Sigmoid colon (tissue), 6 donors: ENCODE measurements at regions not wholly inside any gene's neighbourhood (a gene's known extent, or its start where the extent isn't known, plus 50 kb on each side); places are given as distances from the start of the nearest gene placed in this dataset.

Experiments used
- DNase-seq: peaks from one replicate; pipeline ENCODE4 v3.0.0-alpha.2; 2019
- H3K27ac ChIP-seq, 4 donors: fragments of 200-600 bp; sonication (generic); one replicate each; pipeline ENCODE4 v1.5.1; 2016 to 2019; ENCODE audit warnings: mild to moderate bottlenecking in 1 of 4
- H3K27me3 ChIP-seq, 3 donors: fragments of 200-600 bp; sonication (generic); one replicate each; pipeline ENCODE4 v1.5.1; 2019; ENCODE audit warnings: mild to moderate bottlenecking in 1 of 3
- H3K36me3 ChIP-seq, 4 donors: fragments of 200-600 bp; sonication (generic); one replicate each; pipeline ENCODE4 v1.5.1; 2016 to 2019
- H3K4me1 ChIP-seq, 4 donors: fragments of 200-600 bp; sonication (generic); one replicate each; pipeline ENCODE4 v1.5.1; 2017 to 2019
- H3K4me3 ChIP-seq, 4 donors: fragments of 200-600 bp; sonication (generic); one replicate each; pipeline ENCODE4 v1.5.1; 2017 to 2019; ENCODE audit warnings: mild to moderate bottlenecking in 2 of 4, moderate library complexity in 1 of 4
- H3K9me3 ChIP-seq, 4 donors: fragments of 200-600 bp in 3 of 4; sonication (generic) in 3 of 4; one replicate each; pipeline versions ENCODE4 v1.5.1 to v1.6.1; 2013 to 2019
- CTCF ChIP-seq, 4 experiments: fragments of 450-650 bp in 3 of 4; fragments of 200-600 bp in 1 of 4; IDR thresholded peaks; one replicate each; pipeline ENCODE4 v1.5.1; 2016 to 2019; ENCODE audit warnings: antibody characterized with exemption in 4 of 4, mild to moderate bottlenecking in 3 of 4, moderate library complexity in 2 of 4
- EP300 ChIP-seq, 4 donors: sonication (generic); formaldehyde crosslinking; IDR thresholded peaks; one replicate each; pipeline ENCODE4 v1.6.1; 2017; ENCODE audit warnings: antibody characterized with exemption in 4 of 4
- POLR2A ChIP-seq, 2 donors: fragments of 450-650 bp; IDR thresholded peaks; one replicate each; pipeline ENCODE4 v1.6.1; 2016; ENCODE audit warnings: antibody characterized with exemption in 2 of 2, mild to moderate bottlenecking in 2 of 2, moderate library complexity in 2 of 2
- POLR2AphosphoS5 ChIP-seq, 4 donors: sonication (generic); formaldehyde crosslinking; IDR thresholded peaks; one replicate each; pipeline ENCODE4 v1.6.1; 2017; ENCODE audit warnings: antibody characterized with exemption in 4 of 4
- WGBS, 2 donors: extraction: QIAGEN DNeasy Blood & Tissue Kit; methylation state at CpG; one replicate each; pipeline ENCODE4 v1.1.7; 2013; 5-methylcytosine and 5-hydroxymethylcytosine counted together
- intact Hi-C: fragments of 100-400 bp; cut with DNase I; formaldehyde crosslinking; loops from one replicate; pipeline ENCODE4 v1.15.1; 2023
- donor health status: healthy with polysubstance abuse.
- donor health status: healthy.

DNA sequence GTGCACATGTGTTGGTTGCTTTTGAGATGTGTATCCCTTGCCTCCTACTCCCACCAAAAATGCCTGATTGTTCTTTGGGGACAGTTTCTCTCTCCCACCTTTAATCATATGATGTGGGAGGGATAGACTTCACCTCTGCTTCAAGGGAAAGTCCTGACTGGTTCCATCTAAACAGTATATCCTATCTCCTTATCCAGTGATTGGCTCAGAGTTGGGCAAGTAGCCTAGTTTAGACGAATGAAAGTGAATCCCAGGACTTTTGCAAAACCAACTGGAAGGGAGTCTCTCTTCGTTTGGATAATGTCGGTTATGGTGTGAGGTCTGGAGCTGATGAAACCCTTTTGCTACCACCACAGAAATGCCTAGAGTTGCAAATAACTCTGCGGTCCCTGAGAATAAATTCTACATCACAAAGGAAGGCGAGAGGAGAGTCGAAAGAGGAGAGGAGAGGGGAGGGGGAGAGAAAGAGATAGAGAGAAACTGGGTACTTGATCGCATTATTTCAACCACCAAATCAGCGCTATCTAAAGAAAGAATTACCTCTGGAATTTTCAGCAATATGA, 77.1 kb upstream of the SALL1 start:
- WGBS, 2 donors = 72 to 83% methylated on average over 8 of the region's 8 CpGs

GRCh38 chr16:51225878-51226277, 74.8 kb upstream of the SALL1 start:
- H3K4me3 ChIP-seq = no peak overlapping the region
- 72 to 80% methylated on average over 6 of the region's 6 CpGs for WGBS, 2 donors
- intact Hi-C loops = no loop called here
- no peaks in the 10 kb centered on the region for H3K4me1 ChIP-seq
- H3K36me3 ChIP-seq = no peaks in the 10 kb centered on the region
- TF ChIP-seq EP300 (IDR thresholded peaks at IDR 0.05) (no peak), CTCF (IDR thresholded peaks at IDR 0.05) (no peak), POLR2AphosphoS5 (IDR thresholded peaks at IDR 0.05) (no peak)
- H3K27me3 ChIP-seq = no peaks in the 10 kb centered on the region
- no peaks in the 10 kb centered on the region for H3K9me3 ChIP-seq
- H3K27ac ChIP-seq = no peak overlapping the region
- DNase-seq = no peak

More for the DNA sequence above, 77.1 kb upstream of the SALL1 start:
- H3K36me3 ChIP-seq = no peaks in the 10 kb centered on the region
- H3K9me3 ChIP-seq = no peaks in the 10 kb centered on the region
- no peaks in the 10 kb centered on the region for H3K4me1 ChIP-seq
- no peak overlapping the region for H3K27ac ChIP-seq
- TF ChIP-seq POLR2AphosphoS5 (IDR thresholded peaks at IDR 0.05) = no peak
- TF ChIP-seq POLR2A (IDR thresholded peaks at IDR 0.05) = no peak
- no peak for TF ChIP-seq EP300 (IDR thresholded peaks at IDR 0.05)
- no peak for TF ChIP-seq CTCF (IDR thresholded peaks at IDR 0.05)
- no peak overlapping the region for H3K4me3 ChIP-seq
- H3K27me3 ChIP-seq = no peaks in the 10 kb centered on the region
- DNase-seq = no peak
- intact Hi-C loops = no loop called here

DNA sequence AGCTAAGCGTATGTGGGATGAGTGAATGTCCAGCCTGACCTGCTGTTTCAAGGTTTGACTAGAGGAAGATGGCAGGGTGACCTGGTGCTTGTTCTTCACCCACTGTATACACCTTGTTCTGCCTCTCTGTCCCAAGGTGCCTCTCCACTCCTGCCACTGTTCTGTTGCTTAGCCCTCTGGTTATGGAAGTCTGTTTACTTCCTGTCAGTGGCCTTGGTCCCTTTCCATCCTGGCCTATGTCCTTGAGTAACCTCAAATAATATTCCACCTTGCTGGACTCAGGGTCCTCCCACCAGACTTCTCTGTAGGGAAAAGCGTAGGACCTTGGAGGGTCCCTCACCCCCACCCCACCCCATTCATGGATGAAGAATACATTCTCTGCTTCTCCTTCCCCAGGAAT, 73.2 kb upstream of the SALL1 start:
- no peak for DNase-seq
- Histone ChIP-seq H3K4me3 (no peak overlapping the region), H3K9me3 (no peaks in the 10 kb centered on the region), H3K4me1 (no peaks in the 10 kb centered on the region), H3K27me3 (no peaks in the 10 kb centered on the region), H3K36me3 (no peaks in the 10 kb centered on the region), H3K27ac (no peak overlapping the region)
- intact Hi-C loops = no loop called here
- WGBS, 2 donors = 85 to 89% methylated on average over 2 of the region's 2 CpGs
- TF ChIP-seq EP300 (IDR thresholded peaks at IDR 0.05) (no peak), POLR2A (IDR thresholded peaks at IDR 0.05) (no peak), CTCF (IDR thresholded peaks at IDR 0.05) (no peak)

- DNase-seq = no peak
- intact Hi-C loops = no loop called here
- Histone ChIP-seq H3K4me3 (no peak overlapping the region), H3K27ac (no peak overlapping the region), H3K36me3 (no peaks in the 10 kb centered on the region), H3K9me3 (no peaks in the 10 kb centered on the region), H3K27me3 (no peaks in the 10 kb centered on the region), H3K4me1 (no peaks in the 10 kb centered on the region)
- no peak for TF ChIP-seq EP300 (IDR thresholded peaks at IDR 0.05)
- no peak for TF ChIP-seq POLR2A (IDR thresholded peaks at IDR 0.05)
- no peak for TF ChIP-seq POLR2AphosphoS5 (IDR thresholded peaks at IDR 0.05)
- TF ChIP-seq CTCF (IDR thresholded peaks at IDR 0.05) = no peak
- WGBS, 2 donors = 38 to 67% methylated on average over 6 of the region's 6 CpGs
Observed at GRCh38 chr16:51222016-51222415, 70.9 kb upstream of the SALL1 start.

GRCh38 chr16:51211148-51211547, 60.1 kb upstream of the SALL1 start:
- H3K27ac ChIP-seq = no peak overlapping the region
- no peaks in the 10 kb centered on the region for H3K27me3 ChIP-seq
- no peaks in the 10 kb centered on the region for H3K9me3 ChIP-seq
- WGBS, 2 donors = 63 to 83% methylated on average over 2 of the region's 2 CpGs
- no peak for DNase-seq
- TF ChIP-seq EP300 (IDR thresholded peaks at IDR 0.05) (no peak), POLR2A (IDR thresholded peaks at IDR 0.05) (no peak), POLR2AphosphoS5 (IDR thresholded peaks at IDR 0.05) (no peak), CTCF (IDR thresholded peaks at IDR 0.05) (no peak)
- no peaks in the 10 kb centered on the region for H3K4me1 ChIP-seq
- no peaks in the 10 kb centered on the region for H3K36me3 ChIP-seq
- no peak overlapping the region for H3K4me3 ChIP-seq
- intact Hi-C loops = no loop called here
